Dermis microvascular lymphatic vessel endothelial cell (primary cell): ENCODE measurements at regions not wholly inside any gene's neighbourhood (a gene's known extent, or its start where the extent isn't known, plus 50 kb on each side); places are given as distances from the start of the nearest gene placed in this dataset.

Experiments
- DNase-seq, 2 donors: peaks; one replicate each; pipeline versions ENCODE4 v3.0.0 to v3.0.0-alpha.2; 2010; ENCODE audit warnings: low read depth in 2 of 2

- no peak for DNase-seq
Measured at GRCh38 chr13:83333614-83334388, 548.5 kb downstream of the SLITRK1 start.

- no peak for DNase-seq
Measured at GRCh38 chr13:83332751-83333150, 549.5 kb downstream of the SLITRK1 start.

GRCh38 chr13:83327091-83327490 lies 555.2 kb downstream of the SLITRK1 start:
- no peak for DNase-seq

- DNase-seq, result no peak
Measured at GRCh38 chr13:83325125-83325853, 557.0 kb downstream of the SLITRK1 start.

GRCh38 chr13:83311886-83312577 lies 570.2 kb downstream of the SLITRK1 start:
- no peak for DNase-seq

GRCh38 chr13:83298617-83299016 lies 583.7 kb downstream of the SLITRK1 start:
- DNase-seq, result no peak

- DNase-seq, result no peak
Measured at GRCh38 chr13:83297586-83298290, 584.5 kb downstream of the SLITRK1 start.

- DNase-seq, result no peak
Measured at GRCh38 chr13:83295686-83296085, 586.6 kb downstream of the SLITRK1 start.

- DNase-seq, result no peak
Measured at GRCh38 chr13:83286737-83287136, 595.5 kb downstream of the SLITRK1 start.

- no peak for DNase-seq
Measured at GRCh38 chr13:83281654-83282053, 600.6 kb downstream of the SLITRK1 start.

- DNase-seq, result no peak
Measured at GRCh38 chr13:83274679-83275078, 607.6 kb downstream of the SLITRK1 start.

- DNase-seq, result no peak
Measured at GRCh38 chr13:83272652-83273240, 609.5 kb downstream of the SLITRK1 start.

- no peak for DNase-seq
Measured at GRCh38 chr13:83272076-83272475, 610.2 kb downstream of the SLITRK1 start.

- no peak for DNase-seq
Measured at GRCh38 chr13:83265279-83265678, 617.0 kb downstream of the SLITRK1 start.

GRCh38 chr13:83248751-83249150 lies 633.5 kb downstream of the SLITRK1 start:
- DNase-seq, result no peak

- no peak for DNase-seq
Measured at GRCh38 chr13:83232626-83233025, 649.6 kb downstream of the SLITRK1 start.

GRCh38 chr13:83229574-83230305 lies 652.5 kb downstream of the SLITRK1 start:
- DNase-seq, result no peak

GRCh38 chr13:83223546-83223945 lies 658.7 kb downstream of the SLITRK1 start:
- no peak for DNase-seq

GRCh38 chr13:83221813-83222241 lies 660.4 kb downstream of the SLITRK1 start:
- DNase-seq, result no peak

GRCh38 chr13:83221256-83221655 lies 661.0 kb downstream of the SLITRK1 start:
- no peak for DNase-seq

GRCh38 chr13:83220241-83220640 lies 662.0 kb downstream of the SLITRK1 start:
- no peak for DNase-seq
